GM10266 (cell line): ENCODE measurements at regions not wholly inside any gene's neighbourhood (a gene's known extent, or its start where the extent isn't known, plus 50 kb on each side); places are given as distances from the start of the nearest gene placed in this dataset.
A peak's percentile ranks its signal among the peaks of the same experiment; 100 is the strongest.

Source experiments
- DNase-seq: peaks from one replicate; pipeline ENCODE4 v3.0.0; 2012; ENCODE audit errors: extremely low spot score
- CTCF ChIP-seq: IDR thresholded peaks from 2 replicates; pipeline ENCODE4 v1.5.1; 2012; ENCODE audit warnings: mild to moderate bottlenecking, low read depth; ENCODE audit not compliant: control insufficient read depth, insufficient read depth; ENCODE audit errors: missing control alignments

GRCh38 chr9:16213781-16214515, 656.5 kb downstream of the BNC2 start:
- no peak for DNase-seq
- TF ChIP-seq CTCF, result no peak

GRCh38 chr9:16214677-16215352, 655.7 kb downstream of the BNC2 start:
- no peak for DNase-seq
- no peak for TF ChIP-seq CTCF

- TF ChIP-seq CTCF, result no peak
- no peak for DNase-seq
Measured at GRCh38 chr9:16215353-16215680, 655.2 kb downstream of the BNC2 start.

- TF ChIP-seq CTCF, result no peak
- no peak for DNase-seq
Measured at GRCh38 chr9:16217943-16218701, 652.3 kb downstream of the BNC2 start.

GRCh38 chr9:16221366-16221765, 649.1 kb downstream of the BNC2 start:
- no peak for DNase-seq
- no peak for TF ChIP-seq CTCF

GRCh38 chr9:16221822-16222547, 648.5 kb downstream of the BNC2 start:
- peak; percentile 15 for DNase-seq
- TF ChIP-seq CTCF, result no peak
